Mesendoderm (in vitro differentiated cells): ENCODE measurements at regions not wholly inside any gene's neighbourhood (a gene's known extent, or its start where the extent isn't known, plus 50 kb on each side); places are given as distances from the start of the nearest gene placed in this dataset.

Experiments used
- DNase-seq: peaks from one replicate; pipeline ENCODE4 v3.0.0; 2013
- H2AK5ac ChIP-seq: 2 replicates; pipeline ENCODE4 v1.6.1; 2013; ENCODE audit warnings: low read length, inconsistent platforms
- H2BK120ac ChIP-seq: 2 replicates; pipeline ENCODE4 v1.6.1; 2013; ENCODE audit warnings: low read depth, mild to moderate bottlenecking, low read length, moderate library complexity, mixed read lengths
- H2BK15ac ChIP-seq: replicated peaks from 2 replicates; pipeline ENCODE4 v1.6.1; 2013; ENCODE audit warnings: low read depth, mild to moderate bottlenecking, moderate library complexity
- H2BK5ac ChIP-seq: 2 replicates; pipeline ENCODE4 v1.6.1; 2013; ENCODE audit warnings: low read length, inconsistent platforms
- H3K18ac ChIP-seq: 2 replicates; pipeline ENCODE4 v1.6.1; 2013; ENCODE audit warnings: mild to moderate bottlenecking, low read length, mixed read lengths
- H3K23ac ChIP-seq: one replicate; pipeline ENCODE4 v1.6.1; 2013; ENCODE audit warnings: low read length
- H3K27ac ChIP-seq: 2 replicates; pipeline ENCODE4 v1.5.1; 2013; ENCODE audit warnings: low read depth, mild to moderate bottlenecking, inconsistent platforms, low read length, moderate library complexity
- H3K27me3 ChIP-seq: 2 replicates; pipeline ENCODE4 v1.6.1; 2013; ENCODE audit warnings: low read length, control low read depth, mild to moderate bottlenecking, inconsistent platforms; ENCODE audit not compliant: insufficient read depth, poor library complexity
- H3K36me3 ChIP-seq: 2 replicates; pipeline ENCODE4 v1.6.1; 2013; ENCODE audit warnings: low read length, inconsistent platforms; ENCODE audit not compliant: control insufficient read depth, insufficient read depth
- H3K4ac ChIP-seq: one replicate; pipeline ENCODE4 v1.6.1; 2013; ENCODE audit warnings: low read depth, mild to moderate bottlenecking, low read length, moderate library complexity
- H3K4me1 ChIP-seq: 2 replicates; pipeline ENCODE4 v1.6.1; 2013; ENCODE audit warnings: low read depth, low read length, inconsistent platforms; ENCODE audit not compliant: control insufficient read depth
- H3K4me2 ChIP-seq: 2 replicates; pipeline ENCODE4 v1.6.1; 2013; ENCODE audit warnings: low read length
- H3K4me3 ChIP-seq: 2 replicates; pipeline ENCODE4 v1.5.1; 2013; ENCODE audit warnings: mild to moderate bottlenecking, low read length
- H3K56ac ChIP-seq: one replicate; pipeline ENCODE4 v1.6.1; 2013; ENCODE audit warnings: low read length
- H3K79me1 ChIP-seq: 2 replicates; pipeline ENCODE4 v1.6.1; 2013; ENCODE audit warnings: low read length, inconsistent platforms
- H3K79me2 ChIP-seq: 2 replicates; pipeline ENCODE4 v1.6.1; 2013; ENCODE audit warnings: mild to moderate bottlenecking, low read length; ENCODE audit not compliant: control insufficient read depth, insufficient read depth
- H3K9ac ChIP-seq: 2 replicates; pipeline ENCODE4 v1.6.1; 2013; ENCODE audit warnings: low read length, inconsistent platforms
- H4K5ac ChIP-seq: one replicate; pipeline ENCODE4 v1.6.1; 2013; ENCODE audit warnings: low read length
- H4K8ac ChIP-seq: one replicate; pipeline ENCODE4 v1.6.1; 2013; ENCODE audit warnings: low read depth, mild to moderate bottlenecking, control low read depth, low read length, moderate library complexity
- WGBS: extraction: QIAGEN DNeasy Blood & Tissue Kit; methylation state at CpG from one replicate; pipeline ENCODE4 v1.1.7; 2013; ENCODE audit warnings: low lambda C conversion rate, missing lambda C conversion rate; ENCODE audit not compliant: insufficient coverage; ENCODE audit errors: extremely low coverage; 5-methylcytosine and 5-hydroxymethylcytosine counted together

DNA sequence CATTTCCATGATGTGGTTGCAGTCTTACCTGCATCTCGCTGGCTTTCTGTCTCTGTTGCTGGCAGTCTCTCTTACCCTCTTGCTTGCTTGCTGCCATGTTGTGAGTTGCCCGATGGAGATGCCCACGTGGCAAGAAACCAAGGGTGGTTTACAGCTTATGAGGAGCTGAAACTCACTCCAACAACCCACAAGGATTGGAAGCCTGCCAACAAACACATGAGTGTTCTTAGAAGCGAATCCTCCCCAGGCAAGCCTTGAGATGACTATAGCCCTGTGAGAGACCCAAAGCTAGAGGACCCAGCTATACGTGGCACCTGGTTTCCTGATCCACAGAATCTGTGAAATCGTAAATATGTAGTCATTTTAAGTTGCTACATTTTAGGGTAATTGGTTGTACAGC, 490.9 kb upstream of the ADAMTS9 start:
- H3K36me3 ChIP-seq: no peaks in the 10 kb centered on the region
- H3K27me3 ChIP-seq: no peaks in the 10 kb centered on the region
- H3K56ac ChIP-seq: no peak overlapping the region
- H3K9ac ChIP-seq: no peak overlapping the region
- no peak for DNase-seq
- H4K8ac ChIP-seq: no peak overlapping the region
- H3K79me1 ChIP-seq: no peaks in the 10 kb centered on the region
- H3K23ac ChIP-seq: no peak overlapping the region
- no peak overlapping the region for H2BK120ac ChIP-seq
- H4K5ac ChIP-seq: no peak overlapping the region
- no peak overlapping the region for H2BK5ac ChIP-seq
- no peak overlapping the region for H2AK5ac ChIP-seq
- H3K4me1 ChIP-seq: no peaks in the 10 kb centered on the region
- no peak overlapping the region for H3K18ac ChIP-seq
- no peak overlapping the region for H3K4me2 ChIP-seq
- WGBS: no CpG with 5 or more reads among the region's 6 CpGs
- no peak overlapping the region for H3K4ac ChIP-seq
- no peak overlapping the region for H2BK15ac ChIP-seq
- H3K27ac ChIP-seq: no peak overlapping the region
- H3K79me2 ChIP-seq: no peaks in the 10 kb centered on the region
- no peak overlapping the region for H3K4me3 ChIP-seq

GRCh38 chr3:65177960-65178376, 490.2 kb upstream of the ADAMTS9 start:
- no peak for DNase-seq
- no peak overlapping the region for H3K4ac ChIP-seq
- H3K4me2 ChIP-seq: no peak overlapping the region
- no CpG with 5 or more reads among the region's 1 CpG for WGBS
- no peaks in the 10 kb centered on the region for H3K79me1 ChIP-seq
- H3K4me1 ChIP-seq: no peaks in the 10 kb centered on the region
- H2BK5ac ChIP-seq: no peak overlapping the region
- H3K36me3 ChIP-seq: no peaks in the 10 kb centered on the region
- no peak overlapping the region for H4K5ac ChIP-seq
- no peak overlapping the region for H3K23ac ChIP-seq
- H2AK5ac ChIP-seq: no peak overlapping the region
- H3K27ac ChIP-seq: no peak overlapping the region
- no peaks in the 10 kb centered on the region for H3K79me2 ChIP-seq
- H3K56ac ChIP-seq: no peak overlapping the region
- no peaks in the 10 kb centered on the region for H3K27me3 ChIP-seq
- H3K4me3 ChIP-seq: no peak overlapping the region
- H3K18ac ChIP-seq: no peak overlapping the region
- H4K8ac ChIP-seq: no peak overlapping the region
- no peak overlapping the region for H2BK15ac ChIP-seq
- H3K9ac ChIP-seq: no peak overlapping the region
- no peak overlapping the region for H2BK120ac ChIP-seq

GRCh38 chr3:65174713-65175112, 486.9 kb upstream of the ADAMTS9 start:
- DNase-seq: peak; percentile 37

GRCh38 chr3:65173841-65174240, 486.0 kb upstream of the ADAMTS9 start:
- no peak overlapping the region for H3K9ac ChIP-seq
- H3K18ac ChIP-seq: no peak overlapping the region
- H2AK5ac ChIP-seq: no peak overlapping the region
- no peak overlapping the region for H2BK120ac ChIP-seq
- no peaks in the 10 kb centered on the region for H3K79me1 ChIP-seq
- no peak overlapping the region for H3K4ac ChIP-seq
- no peak overlapping the region for H3K56ac ChIP-seq
- H3K27ac ChIP-seq: no peak overlapping the region
- no peak for DNase-seq
- no peaks in the 10 kb centered on the region for H3K79me2 ChIP-seq
- H3K4me1 ChIP-seq: no peaks in the 10 kb centered on the region
- H2BK5ac ChIP-seq: no peak overlapping the region
- WGBS: no CpG with 5 or more reads among the region's 2 CpGs
- no peak overlapping the region for H3K4me2 ChIP-seq
- no peak overlapping the region for H2BK15ac ChIP-seq
- no peaks in the 10 kb centered on the region for H3K27me3 ChIP-seq
- H3K23ac ChIP-seq: no peak overlapping the region
- H3K4me3 ChIP-seq: no peak overlapping the region
- no peaks in the 10 kb centered on the region for H3K36me3 ChIP-seq
- H4K5ac ChIP-seq: no peak overlapping the region
- no peak overlapping the region for H4K8ac ChIP-seq

More at GRCh38 chr3:65174713-65175112, 486.9 kb upstream of the ADAMTS9 start:
- Histone ChIP-seq H3K56ac (no peak overlapping the region), H4K5ac (no peak overlapping the region), H3K4me1 (no peaks in the 10 kb centered on the region), H3K4me3 (no peak overlapping the region), H3K36me3 (no peaks in the 10 kb centered on the region), H2BK5ac (no peak overlapping the region), H3K18ac (no peak overlapping the region), H3K79me1 (no peaks in the 10 kb centered on the region), H3K27ac (no peak overlapping the region), H4K8ac (no peak overlapping the region), H3K9ac (no peak overlapping the region), H3K4ac (no peak overlapping the region), H3K27me3 (no peaks in the 10 kb centered on the region), H3K4me2 (no peak overlapping the region), H2BK120ac (no peak overlapping the region), H2AK5ac (no peak overlapping the region), H3K23ac (no peak overlapping the region), H3K79me2 (no peaks in the 10 kb centered on the region), H2BK15ac (no peak overlapping the region)
- WGBS: no CpG with 5 or more reads among the region's 2 CpGs

DNA sequence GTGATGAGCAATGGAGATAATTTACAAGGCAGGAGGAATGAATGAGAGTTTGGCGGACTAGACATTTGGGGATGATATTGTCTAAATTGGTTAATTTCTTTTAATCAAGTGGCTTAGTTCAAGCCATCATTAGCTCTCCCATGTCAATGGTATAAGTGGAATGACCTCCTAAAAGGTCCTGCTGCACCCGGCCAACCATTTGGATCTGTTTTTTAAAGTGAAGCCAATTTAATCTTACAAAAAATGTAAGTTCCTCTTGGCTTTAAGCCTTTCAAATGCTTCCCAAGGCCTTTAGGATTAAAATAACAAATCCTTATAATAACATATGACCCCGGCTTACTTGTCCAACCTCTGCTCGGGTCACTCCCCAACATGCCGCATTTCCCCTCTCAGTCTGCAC, 484.4 kb upstream of the ADAMTS9 start:
- DNase-seq: no peak
- H3K4me3 ChIP-seq: no peak overlapping the region
- H2AK5ac ChIP-seq: no peak overlapping the region
- no peak overlapping the region for H2BK120ac ChIP-seq
- H3K27ac ChIP-seq: no peak overlapping the region
- no peak overlapping the region for H3K18ac ChIP-seq
- no CpG with 5 or more reads among the region's 5 CpGs for WGBS
- H3K4ac ChIP-seq: no peak overlapping the region
- no peaks in the 10 kb centered on the region for H3K79me1 ChIP-seq
- peak overlapping the region; percentile 62 for H2BK15ac ChIP-seq
- no peak overlapping the region for H2BK5ac ChIP-seq
- H3K23ac ChIP-seq: no peak overlapping the region
- no peaks in the 10 kb centered on the region for H3K36me3 ChIP-seq
- no peak overlapping the region for H4K8ac ChIP-seq
- H3K4me2 ChIP-seq: no peak overlapping the region
- no peaks in the 10 kb centered on the region for H3K27me3 ChIP-seq
- H3K9ac ChIP-seq: no peak overlapping the region
- H3K56ac ChIP-seq: no peak overlapping the region
- no peaks in the 10 kb centered on the region for H3K4me1 ChIP-seq
- no peaks in the 10 kb centered on the region for H3K79me2 ChIP-seq
- H4K5ac ChIP-seq: no peak overlapping the region

GRCh38 chr3:65170390-65171042, 482.7 kb upstream of the ADAMTS9 start:
- Histone ChIP-seq H4K8ac (no peak overlapping the region), H2AK5ac (no peak overlapping the region), H3K23ac (no peak overlapping the region), H3K27ac (no peak overlapping the region), H3K79me1 (no peaks in the 10 kb centered on the region), H3K4ac (no peak overlapping the region), H3K4me3 (no peak overlapping the region), H2BK120ac (no peak overlapping the region), H2BK5ac (no peak overlapping the region), H3K36me3 (no peaks in the 10 kb centered on the region), H3K4me2 (no peak overlapping the region), H3K9ac (no peak overlapping the region), H3K4me1 (no peaks in the 10 kb centered on the region), H2BK15ac (no peak overlapping the region), H4K5ac (no peak overlapping the region), H3K27me3 (no peaks in the 10 kb centered on the region), H3K18ac (no peak overlapping the region), H3K79me2 (no peaks in the 10 kb centered on the region), H3K56ac (peak overlapping the region; percentile 26)
- WGBS: no CpG with 5 or more reads among the region's 10 CpGs
- DNase-seq: peak; percentile 40
